WI38 (cell line): ENCODE measurements at regions not wholly inside any gene's neighbourhood (a gene's known extent, or its start where the extent isn't known, plus 50 kb on each side); places are given as distances from the start of the nearest gene placed in this dataset.

Experiments
- H3K4me3 ChIP-seq: 2 replicates; pipeline ENCODE4 v1.5.1; 2011; ENCODE audit warnings: low read depth, mild to moderate bottlenecking, control low read depth, low read length
- CTCF ChIP-seq: IDR thresholded peaks from 2 replicates; pipeline ENCODE4 v1.5.1; 2012; ENCODE audit warnings: low read depth, mild to moderate bottlenecking, control low read depth, low read length

GRCh38 chr12:114780746-114781399 is 96.9 kb upstream of the TBX3 start:
- no peak overlapping the region for H3K4me3 ChIP-seq
- no peak for TF ChIP-seq CTCF

- no peak for TF ChIP-seq CTCF
- no peak overlapping the region for H3K4me3 ChIP-seq
These were observed 95.7 kb upstream of the TBX3 start for GRCh38 chr12:114779647-114780046.

- no peak for TF ChIP-seq CTCF
- H3K4me3 ChIP-seq = no peak overlapping the region
These were observed 95.2 kb upstream of the TBX3 start for GRCh38 chr12:114779186-114779585.

GRCh38 chr12:114776731-114777442 is 92.9 kb upstream of the TBX3 start:
- no peak for TF ChIP-seq CTCF
- H3K4me3 ChIP-seq = no peak overlapping the region

- no peak overlapping the region for H3K4me3 ChIP-seq
- no peak for TF ChIP-seq CTCF
These were observed 90.7 kb upstream of the TBX3 start for GRCh38 chr12:114774699-114775098.

GRCh38 chr12:114774197-114774596 is 90.2 kb upstream of the TBX3 start:
- TF ChIP-seq CTCF = no peak
- H3K4me3 ChIP-seq = no peak overlapping the region

GRCh38 chr12:114770323-114770722 is 86.3 kb upstream of the TBX3 start:
- TF ChIP-seq CTCF = no peak
- no peak overlapping the region for H3K4me3 ChIP-seq
